Stomach (tissue), 4 donors: ENCODE measurements at regions not wholly inside any gene's neighbourhood (a gene's known extent, or its start where the extent isn't known, plus 50 kb on each side); places are given as distances from the start of the nearest gene placed in this dataset.

Experiments used
- CTCF ChIP-seq, 7 experiments: fragments of 450-650 bp in 4 of 7; fragments of 200-600 bp in 3 of 7; sonication (generic) in 3 of 7; IDR thresholded peaks; one replicate each; pipeline ENCODE4 v1.5.1; 2016 to 2019; ENCODE audit warnings: antibody characterized with exemption in 7 of 7, control low read depth in 2 of 7, mild to moderate bottlenecking in 1 of 7
- POLR2A ChIP-seq, 4 donors: fragments of 450-650 bp; IDR thresholded peaks; one replicate each; pipeline ENCODE4 v1.6.1; 2016; ENCODE audit warnings: antibody characterized with exemption in 4 of 4, control low read depth in 2 of 4, mild to moderate bottlenecking in 1 of 4, moderate library complexity in 1 of 4
- POLR2AphosphoS5 ChIP-seq, 3 donors: sonication (generic); formaldehyde crosslinking; IDR thresholded peaks; one replicate each; pipeline ENCODE4 v1.6.1; 2016; ENCODE audit warnings: antibody characterized with exemption in 3 of 3

DNA sequence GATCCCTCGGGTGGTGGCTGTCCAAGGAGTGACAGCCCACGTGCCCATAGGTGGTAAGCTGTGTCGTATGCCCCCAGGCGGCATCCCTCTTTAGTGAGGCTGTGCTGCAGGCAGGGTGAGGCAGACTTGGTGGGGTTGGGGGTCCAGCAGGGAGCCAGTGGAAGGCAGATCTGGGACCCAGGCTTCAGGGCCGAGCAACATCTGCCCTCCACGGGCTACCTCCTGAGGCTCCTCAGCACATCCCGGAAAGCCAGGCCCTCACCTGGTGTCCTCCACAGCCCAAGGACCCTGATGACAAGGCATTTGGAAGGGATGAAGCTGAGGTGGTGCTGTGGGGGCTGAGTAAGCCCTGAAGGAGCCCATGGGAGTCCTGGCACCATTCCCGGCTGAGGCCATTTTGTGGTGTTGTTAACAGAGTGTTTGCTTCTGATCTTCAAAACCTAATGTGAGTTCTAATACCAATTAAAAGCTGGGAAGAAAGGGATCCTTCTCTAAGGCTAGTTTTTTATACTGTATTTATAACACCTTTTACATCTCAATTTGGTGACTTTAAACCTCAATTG lies 295.8 kb upstream of the IRX2 start:
- TF ChIP-seq POLR2AphosphoS5 (IDR thresholded peaks at IDR 0.05) (no peak), POLR2A (IDR thresholded peaks at IDR 0.05) (no peak), CTCF (IDR thresholded peaks at IDR 0.05) (no peak)
